Panc1 (cell line): ENCODE measurements at regions not wholly inside any gene's neighbourhood (a gene's known extent, or its start where the extent isn't known, plus 50 kb on each side); places are given as distances from the start of the nearest gene placed in this dataset.

Experiments
- ATAC-seq: fragments of 200-7000 bp; cut with Tn5 transposase; 2 replicates; pipeline ENCODE4 v1.9.1; 2020; ENCODE audit warnings: mild to moderate bottlenecking, moderate library complexity
- BruUV-seq: library from RNA; stranded (reverse); fragments of 400-500 nt; replicated peaks from 2 replicates; lab custom pipeline; 2021; lab: Mats Ljungman, UMichigan
- CTCF ChIA-PET: fragments of 300-600 bp; sonication (Branson Sonifier 250); formaldehyde crosslinking; loops from one replicate; lab custom pipeline; 2022; ENCODE audit warnings: antibody characterized with exemption; lab: Charles Lee
- POLR2A ChIA-PET: fragments of 300-600 bp; sonication (Branson Sonifier 250); formaldehyde crosslinking; loops from one replicate; lab custom pipeline; 2022; ENCODE audit warnings: antibody characterized with exemption; lab: Charles Lee
- DNase-seq: peaks from one replicate; pipeline ENCODE4 v3.0.0-alpha.2; 2010; ENCODE audit warnings: low read depth, low spot score
- H3K27ac ChIP-seq: 2 replicates; pipeline ENCODE4 v1.5.1; 2011; ENCODE audit warnings: mild to moderate bottlenecking, low read length, inconsistent platforms
- H3K27me3 ChIP-seq: fragments of 200-500 bp; sonication (Bioruptor generic); 2 replicates; pipeline ENCODE4 v1.6.0; 2014; ENCODE audit warnings: low read length, inconsistent platforms; ENCODE audit not compliant: control insufficient read depth, insufficient read depth
- H3K36me3 ChIP-seq: fragments of 200-500 bp; sonication (Bioruptor generic); 2 replicates; pipeline ENCODE4 v1.5.1; 2014; ENCODE audit warnings: inconsistent platforms, mild to moderate bottlenecking, low read length, moderate library complexity; ENCODE audit not compliant: control insufficient read depth, insufficient read depth
- H3K4me1 ChIP-seq: 2 replicates; pipeline ENCODE4 v1.5.1; 2011; ENCODE audit warnings: inconsistent platforms, mild to moderate bottlenecking, low read length, moderate library complexity; ENCODE audit not compliant: control insufficient read depth, insufficient read depth
- H3K4me3 ChIP-seq, 2 experiments: 2 replicates each; pipeline ENCODE4 v1.5.1; 2011 to 2012; ENCODE audit warnings: low read depth in 2 of 2, low read length in 2 of 2, mild to moderate bottlenecking in 2 of 2, inconsistent platforms in 1 of 2, moderate library complexity in 1 of 2
- H3K9me3 ChIP-seq: fragments of 200-500 bp; sonication (Bioruptor generic); 2 replicates; pipeline ENCODE4 v1.5.1; 2014; ENCODE audit warnings: low read depth, mild to moderate bottlenecking, inconsistent platforms, low read length, moderate library complexity; ENCODE audit not compliant: control insufficient read depth, insufficient read depth
- CTCF ChIP-seq: fragments of 450-650 bp; IDR thresholded peaks from 2 replicates; pipeline ENCODE4 v1.5.1; 2017; ENCODE audit warnings: mild to moderate bottlenecking
- POLR2AphosphoS5 ChIP-seq: IDR thresholded peaks from 2 replicates; pipeline ENCODE4 v1.6.1; 2012; ENCODE audit warnings: mild to moderate bottlenecking, low read depth, low read length, moderate library complexity
- REST ChIP-seq, 2 experiments: IDR thresholded peaks; 2 replicates each; pipeline ENCODE4 v1.6.1; 2011 to 2012; ENCODE audit warnings: low read depth in 2 of 2, control low read depth in 1 of 2, low read length in 1 of 2, mild to moderate bottlenecking in 1 of 2, moderate library complexity in 1 of 2; ENCODE audit not compliant: insufficient read depth in 1 of 2
- SIN3A ChIP-seq: IDR thresholded peaks from 2 replicates; pipeline ENCODE4 v1.6.1; 2012; ENCODE audit warnings: low read depth, mild to moderate bottlenecking, low read length, moderate library complexity, borderline replicate concordance; ENCODE audit not compliant: insufficient read depth
- TCF7L2 ChIP-seq: IDR thresholded peaks from 2 replicates; pipeline ENCODE4 v1.6.1; 2011; ENCODE audit warnings: mild to moderate bottlenecking, low read depth, low read length, inconsistent platforms
- in situ Hi-C: cut with HindIII; loops from 2 replicates; pipeline ENCODE4 v1.10.0; 2016; ENCODE audit warnings: low sequenced_read_pairs, low pct_unique_long_range_greater_than_20kb
- intact Hi-C: fragments of 100-400 bp; cut with micrococcal nuclease; formaldehyde crosslinking; loops from one replicate; pipeline ENCODE4 v1.10.0; 2022; ENCODE audit not compliant: unreplicated experiment

GRCh38 chr18:43751203-43751602 lies 473.9 kb upstream of the SYT4 start:
- no peaks in the 10 kb centered on the region for H3K4me1 ChIP-seq
- H3K4me3 ChIP-seq, result no peak overlapping the region
- intact Hi-C loops, result no loop called here
- H3K27me3 ChIP-seq, result no peaks in the 10 kb centered on the region
- H3K36me3 ChIP-seq, result no peaks in the 10 kb centered on the region
- no peak for TF ChIP-seq POLR2AphosphoS5
- no peak for TF ChIP-seq TCF7L2
- TF ChIP-seq SIN3A, result no peak
- TF ChIP-seq CTCF, result no peak
- no peak for TF ChIP-seq REST (IDR thresholded peaks at IDR 0.05; ENCODE audit: insufficient read depth in 1 of 2, low read depth in 2 of 2, low read length in 1 of 2)
- POLR2A ChIA-PET, result no interaction called here
- H3K9me3 ChIP-seq, result no peaks in the 10 kb centered on the region
- H3K27ac ChIP-seq, result no peak overlapping the region
- DNase-seq (no peak), ATAC-seq (no peak)
- in situ Hi-C loops, result no loop called here
- BruUV-seq, result no TSS peak
- CTCF ChIA-PET, result no interaction called here

- intact Hi-C loops (no loop called here), in situ Hi-C loops (no loop called here)
- POLR2A ChIA-PET, result no interaction called here
- H3K27ac ChIP-seq, result no peak overlapping the region
- DNase-seq (no peak), ATAC-seq (no peak)
- H3K9me3 ChIP-seq, result no peaks in the 10 kb centered on the region
- no peak for TF ChIP-seq CTCF
- TF ChIP-seq SIN3A, result no peak
- TF ChIP-seq TCF7L2, result no peak
- TF ChIP-seq REST (IDR thresholded peaks at IDR 0.05; ENCODE audit: insufficient read depth in 1 of 2, low read depth in 2 of 2, low read length in 1 of 2), result no peak
- TF ChIP-seq POLR2AphosphoS5, result no peak
- CTCF ChIA-PET, result no interaction called here
- no peaks in the 10 kb centered on the region for H3K36me3 ChIP-seq
- no peaks in the 10 kb centered on the region for H3K4me1 ChIP-seq
- BruUV-seq, result no TSS peak
- H3K27me3 ChIP-seq, result no peaks in the 10 kb centered on the region
- no peak overlapping the region for H3K4me3 ChIP-seq
Measured at GRCh38 chr18:43751835-43752234, 474.5 kb upstream of the SYT4 start.
